Upper lobe of right lung (tissue), 1 donor: ENCODE measurements at regions not wholly inside any gene's neighbourhood (a gene's known extent, or its start where the extent isn't known, plus 50 kb on each side); places are given as distances from the start of the nearest gene placed in this dataset.

Experiments used
- ATAC-seq: fragments of 200-7000 bp; cut with Tn5 transposase; one replicate; pipeline ENCODE4 v1.9.1; 2020; ENCODE audit warnings: mild to moderate bottlenecking, moderate library complexity
- DNase-seq: peaks from one replicate; pipeline ENCODE4 v3.0.0-alpha.2; 2020
- H3K27ac ChIP-seq: fragments of 200-600 bp; one replicate; pipeline ENCODE4 v1.8.0; 2022
- H3K27me3 ChIP-seq: fragments of 200-600 bp; one replicate; pipeline ENCODE4 v1.8.0; 2022; ENCODE audit warnings: mild to moderate bottlenecking
- H3K36me3 ChIP-seq: fragments of 200-600 bp; one replicate; pipeline ENCODE4 v1.8.0; 2022
- H3K4me1 ChIP-seq: fragments of 200-600 bp; one replicate; pipeline ENCODE4 v1.8.0; 2022
- H3K4me3 ChIP-seq: fragments of 200-600 bp; one replicate; pipeline ENCODE4 v1.8.0; 2022; ENCODE audit warnings: mild to moderate bottlenecking
- H3K9me3 ChIP-seq: fragments of 200-600 bp; one replicate; pipeline ENCODE4 v1.8.0; 2022
- intact Hi-C: fragments of 100-400 bp; cut with DNase I; formaldehyde crosslinking; loops from one replicate; pipeline ENCODE4 v1.11.0; 2022
- TF ChIP-seq, protein P1 (sequence below): fragments of 200-600 bp; IDR thresholded peaks from one replicate; pipeline ENCODE4 v1.8.0; 2022; ENCODE audit warnings: antibody characterized with exemption
- donor health status: DM: no; HTN: yes; CAD: no; lungs with severe emphysema.

DNA sequence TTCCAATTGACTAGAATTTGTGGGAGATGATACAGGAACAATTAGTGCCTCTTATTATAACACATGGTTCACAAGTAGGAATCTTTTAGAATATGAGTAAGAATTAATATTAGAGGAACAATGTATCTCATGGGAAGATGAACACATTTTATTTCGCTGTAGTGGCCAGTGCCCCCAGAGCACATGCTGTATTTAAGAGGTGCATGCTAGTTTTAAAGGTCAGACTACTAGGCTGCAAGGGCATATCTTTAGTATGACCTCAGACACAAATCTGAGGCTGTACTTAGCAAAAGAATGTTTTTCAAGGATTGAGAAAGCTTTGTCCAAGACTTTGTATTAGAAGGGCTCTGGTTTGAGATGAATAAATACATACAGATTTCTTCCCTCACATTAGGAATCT lies 586.9 kb downstream of the CCER1 start:
- ATAC-seq: no peak

DNA sequence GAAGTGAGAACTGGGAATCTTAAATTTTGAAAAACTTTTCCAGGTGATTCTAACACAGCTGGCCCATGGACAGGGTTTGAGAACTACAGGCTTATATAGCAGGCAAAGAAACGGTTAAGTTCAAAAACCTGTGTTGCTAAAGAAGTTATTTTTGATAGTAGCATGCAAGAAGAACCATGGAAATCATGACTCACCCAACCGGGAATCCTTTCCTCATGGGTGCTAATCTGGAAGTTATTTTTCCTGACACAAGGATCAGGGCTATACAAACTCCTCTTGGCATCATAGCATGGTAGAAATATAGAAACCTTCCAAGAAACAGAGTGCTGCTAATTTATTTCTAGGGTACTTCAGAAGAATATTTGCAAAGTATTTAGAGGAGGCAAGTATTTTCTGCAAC lies 588.7 kb downstream of the CCER1 start:
- DNase-seq (no peak), ATAC-seq (no peak)
- intact Hi-C loops: no loop called here
- Histone ChIP-seq H3K27ac (no peak overlapping the region), H3K27me3 (no peaks in the 10 kb centered on the region), H3K9me3 (no peaks in the 10 kb centered on the region), H3K4me1 (no peaks in the 10 kb centered on the region), H3K4me3 (no peak overlapping the region), H3K36me3 (no peaks in the 10 kb centered on the region)
- TF ChIP-seq, protein P1, sequence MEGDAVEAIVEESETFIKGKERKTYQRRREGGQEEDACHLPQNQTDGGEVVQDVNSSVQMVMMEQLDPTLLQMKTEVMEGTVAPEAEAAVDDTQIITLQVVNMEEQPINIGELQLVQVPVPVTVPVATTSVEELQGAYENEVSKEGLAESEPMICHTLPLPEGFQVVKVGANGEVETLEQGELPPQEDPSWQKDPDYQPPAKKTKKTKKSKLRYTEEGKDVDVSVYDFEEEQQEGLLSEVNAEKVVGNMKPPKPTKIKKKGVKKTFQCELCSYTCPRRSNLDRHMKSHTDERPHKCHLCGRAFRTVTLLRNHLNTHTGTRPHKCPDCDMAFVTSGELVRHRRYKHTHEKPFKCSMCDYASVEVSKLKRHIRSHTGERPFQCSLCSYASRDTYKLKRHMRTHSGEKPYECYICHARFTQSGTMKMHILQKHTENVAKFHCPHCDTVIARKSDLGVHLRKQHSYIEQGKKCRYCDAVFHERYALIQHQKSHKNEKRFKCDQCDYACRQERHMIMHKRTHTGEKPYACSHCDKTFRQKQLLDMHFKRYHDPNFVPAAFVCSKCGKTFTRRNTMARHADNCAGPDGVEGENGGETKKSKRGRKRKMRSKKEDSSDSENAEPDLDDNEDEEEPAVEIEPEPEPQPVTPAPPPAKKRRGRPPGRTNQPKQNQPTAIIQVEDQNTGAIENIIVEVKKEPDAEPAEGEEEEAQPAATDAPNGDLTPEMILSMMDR: no peak

More for the DNA sequence above, 586.9 kb downstream of the CCER1 start:
- no peaks in the 10 kb centered on the region for H3K36me3 ChIP-seq
- DNase-seq: no peak
- TF ChIP-seq, protein P1: no peak
- no peaks in the 10 kb centered on the region for H3K4me1 ChIP-seq
- H3K4me3 ChIP-seq: no peak overlapping the region
- no peak overlapping the region for H3K27ac ChIP-seq
- intact Hi-C loops: no loop called here
- no peaks in the 10 kb centered on the region for H3K9me3 ChIP-seq
- no peaks in the 10 kb centered on the region for H3K27me3 ChIP-seq

DNA sequence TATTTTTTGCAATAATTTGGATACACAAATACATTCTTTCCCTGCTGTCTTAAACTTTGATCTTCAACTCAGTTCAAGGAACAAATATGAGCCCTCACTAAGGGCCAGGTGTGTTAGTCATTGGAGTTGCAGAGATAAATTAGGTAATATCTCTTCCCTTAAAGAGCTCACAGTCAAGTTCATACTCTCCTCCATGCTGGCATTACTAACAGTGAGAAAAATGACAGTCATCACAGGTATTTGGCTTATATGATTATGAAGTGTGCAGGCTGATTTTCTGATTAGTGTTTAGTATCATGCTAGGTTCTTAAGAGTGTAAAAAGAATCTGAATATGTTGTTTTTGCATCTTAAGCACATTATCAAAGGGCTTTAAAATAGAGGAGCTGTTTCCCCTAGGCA lies 594.7 kb downstream of the CCER1 start:
- Histone ChIP-seq H3K4me1 (no peaks in the 10 kb centered on the region), H3K9me3 (no peaks in the 10 kb centered on the region), H3K27ac (no peak overlapping the region), H3K27me3 (no peaks in the 10 kb centered on the region), H3K4me3 (no peak overlapping the region), H3K36me3 (no peaks in the 10 kb centered on the region)
- ATAC-seq (no peak), DNase-seq (no peak)
- intact Hi-C loops: no loop called here
- TF ChIP-seq, protein P1: no peak

DNA sequence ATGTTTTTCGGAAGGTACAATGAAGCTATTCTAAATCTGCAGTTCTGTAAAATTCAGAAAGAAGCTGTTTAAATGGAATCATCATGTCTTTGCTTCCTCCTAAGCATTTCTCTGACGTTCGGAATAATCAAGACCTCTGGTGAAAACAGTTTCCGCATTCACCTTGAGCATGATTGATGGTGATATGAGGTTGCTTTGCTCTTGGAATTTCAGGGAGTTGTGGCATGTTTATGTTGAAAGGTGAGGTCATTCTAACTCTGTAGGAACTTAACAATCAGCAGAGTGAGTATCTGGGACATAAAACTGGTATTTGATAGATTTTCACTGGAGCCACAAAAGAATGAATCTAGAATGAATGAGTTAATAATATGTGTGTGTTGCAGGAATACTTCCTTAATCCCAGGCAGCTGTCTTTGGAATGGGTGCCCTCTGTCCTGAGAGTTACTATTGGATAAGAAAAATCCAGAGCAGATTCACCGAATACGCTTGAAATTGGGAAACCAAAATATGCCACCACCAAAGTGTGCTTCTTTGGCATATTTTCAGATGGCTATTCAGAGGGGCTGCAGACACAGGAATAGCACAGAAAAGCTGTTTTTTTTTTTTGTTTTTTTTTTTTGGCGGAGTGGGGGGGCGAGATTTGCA lies 599.1 kb downstream of the CCER1 start:
- DNase-seq (no peak), ATAC-seq (no peak)
- intact Hi-C loops: no loop called here

DNA sequence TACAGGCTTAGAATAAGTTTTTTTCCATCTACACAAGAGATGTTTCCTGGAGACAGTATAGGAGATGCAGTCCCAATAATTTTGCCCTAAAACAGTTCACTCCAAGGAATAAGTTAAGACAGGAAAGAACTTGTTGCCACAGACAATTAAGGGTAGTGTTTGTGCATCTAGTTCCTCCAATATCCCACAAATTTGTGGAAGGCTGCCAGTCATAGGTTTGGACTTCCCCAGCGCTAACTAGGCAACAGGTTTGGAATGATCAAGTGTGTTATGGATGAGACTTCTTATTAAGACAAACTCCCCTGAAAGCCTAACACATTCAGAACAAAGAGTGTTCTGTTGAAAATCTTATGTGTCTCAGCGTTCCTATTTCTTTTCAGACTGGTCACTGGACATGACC lies 611.0 kb downstream of the CCER1 start:
- H3K27ac ChIP-seq: no peak overlapping the region
- H3K4me3 ChIP-seq: no peak overlapping the region
- no peaks in the 10 kb centered on the region for H3K36me3 ChIP-seq
- intact Hi-C loops: no loop called here
- H3K9me3 ChIP-seq: no peaks in the 10 kb centered on the region
- ATAC-seq (no peak), DNase-seq (no peak)
- H3K4me1 ChIP-seq: no peaks in the 10 kb centered on the region
- TF ChIP-seq, protein P1: no peak
- no peaks in the 10 kb centered on the region for H3K27me3 ChIP-seq

More for the DNA sequence above, 599.1 kb downstream of the CCER1 start:
- H3K4me3 ChIP-seq: no peak overlapping the region
- no peaks in the 10 kb centered on the region for H3K27me3 ChIP-seq
- no peaks in the 10 kb centered on the region for H3K9me3 ChIP-seq
- TF ChIP-seq, protein P1: no peak
- H3K4me1 ChIP-seq: no peaks in the 10 kb centered on the region
- H3K36me3 ChIP-seq: no peaks in the 10 kb centered on the region
- no peak overlapping the region for H3K27ac ChIP-seq

DNA sequence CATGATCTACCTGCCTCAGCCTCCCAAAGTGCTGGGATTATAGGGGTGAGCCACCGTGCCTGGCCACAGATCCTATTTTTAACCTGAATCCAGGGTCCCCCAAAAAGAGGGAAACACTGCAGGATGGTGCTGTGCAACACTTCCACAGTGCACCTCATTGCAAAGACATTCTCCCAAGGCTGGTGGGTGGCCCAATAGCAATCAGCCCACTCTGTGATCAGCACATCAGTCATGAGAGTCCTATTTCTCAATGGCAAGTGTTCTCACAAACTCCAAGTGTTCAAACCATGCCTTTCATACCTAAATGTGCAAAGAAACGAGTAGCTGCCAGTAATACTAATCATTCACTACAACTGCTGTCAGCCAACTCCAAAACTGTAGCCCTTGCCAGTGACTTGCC lies 612.9 kb downstream of the CCER1 start:
- ATAC-seq: no peak
- Histone ChIP-seq H3K9me3 (no peaks in the 10 kb centered on the region), H3K27ac (no peak overlapping the region), H3K4me3 (no peak overlapping the region), H3K27me3 (no peaks in the 10 kb centered on the region), H3K4me1 (no peaks in the 10 kb centered on the region), H3K36me3 (no peaks in the 10 kb centered on the region)
- intact Hi-C loops: no loop called here
- DNase-seq: no peak
- TF ChIP-seq, protein P1: no peak
